ENCODE measurements at regions not wholly inside any gene's neighbourhood (a gene's known extent, or its start where the extent isn't known, plus 50 kb on each side); places are given as distances from the start of the nearest gene placed in this dataset.

- TF ChIP-seq EZH2 (IDR thresholded peaks at IDR 0.05; ENCODE audit: insufficient read depth, poor library complexity, severe bottlenecking) (no peak), EZH2phosphoT487 (IDR thresholded peaks at IDR 0.05; ENCODE audit: insufficient read depth, low read depth) (no peak)
These were observed 218.6 kb downstream of the KLF13 start for GRCh38 chr15:31545257-31545656.

Data from GM23248 (cell line).